Fibroblast of lung (primary cell): ENCODE measurements at regions not wholly inside any gene's neighbourhood (a gene's known extent, or its start where the extent isn't known, plus 50 kb on each side); places are given as distances from the start of the nearest gene placed in this dataset.

Experiments
- CTCF ChIP-seq, 2 donors: IDR thresholded peaks in 1 of 2; conservative IDR thresholded peaks in 1 of 2; 1 replicate in 1 of 2; 2 replicates in 1 of 2; pipeline ENCODE4 v1.5.1; 2011 to 2012; ENCODE audit warnings: low read length in 2 of 2, control low read depth in 1 of 2, inconsistent platforms in 1 of 2, low read depth in 1 of 2, mild to moderate bottlenecking in 1 of 2
- EZH2 ChIP-seq: IDR thresholded peaks from 2 replicates; pipeline ENCODE4 v1.5.1; 2012; ENCODE audit warnings: low read length, control low read depth, mild to moderate bottlenecking; ENCODE audit errors: missing control alignments

- TF ChIP-seq CTCF (conservative IDR thresholded peaks at IDR 0.05 in 1 of 2, IDR thresholded peaks at IDR 0.05 in 1 of 2; ENCODE audit: low read depth in 1 of 2, low read length in 2 of 2), result no peak
- no peak for TF ChIP-seq EZH2
These were observed 245.2 kb upstream of the ARPP21 start for GRCh38 chr3:35393901-35394799.
